Peyer's patch (tissue), 4 donors: ENCODE measurements at regions not wholly inside any gene's neighbourhood (a gene's known extent, or its start where the extent isn't known, plus 50 kb on each side); places are given as distances from the start of the nearest gene placed in this dataset.

Experiments
- POLR2A ChIP-seq, 2 donors: fragments of 450-650 bp; IDR thresholded peaks; one replicate each; pipeline ENCODE4 v1.5.1; 2017; ENCODE audit warnings: antibody characterized with exemption in 2 of 2, mild to moderate bottlenecking in 2 of 2, moderate library complexity in 2 of 2
- TF ChIP-seq, protein P1 (sequence below), 6 experiments: fragments of 450-650 bp in 4 of 6; fragments of 200-600 bp in 2 of 6; sonication (generic) in 1 of 6; IDR thresholded peaks; one replicate each; pipeline ENCODE4 v1.5.1; 2017 to 2019; ENCODE audit warnings: antibody characterized with exemption in 6 of 6, mild to moderate bottlenecking in 3 of 6, moderate library complexity in 1 of 6

DNA sequence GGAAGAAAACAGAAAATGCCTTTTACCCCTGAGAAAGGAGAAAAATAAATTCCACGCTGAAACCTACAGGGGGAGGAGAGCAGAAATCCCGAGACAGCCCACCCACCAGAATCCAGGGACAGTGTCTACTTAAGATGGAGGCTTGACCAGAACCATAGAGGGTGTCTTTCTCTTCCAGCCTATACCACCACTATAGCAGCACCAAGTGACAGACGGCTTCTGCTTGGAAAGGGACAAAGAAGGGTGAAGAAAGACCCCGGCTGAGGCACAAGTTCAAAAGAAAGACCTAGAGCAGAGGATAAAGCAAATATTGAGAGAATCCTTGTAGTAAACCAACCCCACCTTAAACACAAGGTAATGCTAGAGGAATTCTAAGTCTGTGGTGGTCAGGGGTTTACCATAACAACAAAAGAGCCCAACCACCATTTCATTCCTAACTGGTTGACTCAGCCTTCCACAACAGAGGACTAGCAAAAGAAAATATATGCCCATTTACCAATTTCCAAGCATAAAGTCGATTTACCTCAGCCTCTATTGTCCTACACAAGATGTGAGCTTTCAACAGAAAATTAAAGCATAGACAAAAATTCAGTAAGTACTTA lies 105.3 kb upstream of the FOXG1 start:
- TF ChIP-seq, protein P1, sequence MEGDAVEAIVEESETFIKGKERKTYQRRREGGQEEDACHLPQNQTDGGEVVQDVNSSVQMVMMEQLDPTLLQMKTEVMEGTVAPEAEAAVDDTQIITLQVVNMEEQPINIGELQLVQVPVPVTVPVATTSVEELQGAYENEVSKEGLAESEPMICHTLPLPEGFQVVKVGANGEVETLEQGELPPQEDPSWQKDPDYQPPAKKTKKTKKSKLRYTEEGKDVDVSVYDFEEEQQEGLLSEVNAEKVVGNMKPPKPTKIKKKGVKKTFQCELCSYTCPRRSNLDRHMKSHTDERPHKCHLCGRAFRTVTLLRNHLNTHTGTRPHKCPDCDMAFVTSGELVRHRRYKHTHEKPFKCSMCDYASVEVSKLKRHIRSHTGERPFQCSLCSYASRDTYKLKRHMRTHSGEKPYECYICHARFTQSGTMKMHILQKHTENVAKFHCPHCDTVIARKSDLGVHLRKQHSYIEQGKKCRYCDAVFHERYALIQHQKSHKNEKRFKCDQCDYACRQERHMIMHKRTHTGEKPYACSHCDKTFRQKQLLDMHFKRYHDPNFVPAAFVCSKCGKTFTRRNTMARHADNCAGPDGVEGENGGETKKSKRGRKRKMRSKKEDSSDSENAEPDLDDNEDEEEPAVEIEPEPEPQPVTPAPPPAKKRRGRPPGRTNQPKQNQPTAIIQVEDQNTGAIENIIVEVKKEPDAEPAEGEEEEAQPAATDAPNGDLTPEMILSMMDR (IDR thresholded peaks at IDR 0.05), result no peak
- TF ChIP-seq POLR2A (IDR thresholded peaks at IDR 0.05), result no peak
